K562 (cell line): ENCODE measurements at regions not wholly inside any gene's neighbourhood (a gene's known extent, or its start where the extent isn't known, plus 50 kb on each side); places are given as distances from the start of the nearest gene placed in this dataset.

Experiments
- CUX1 ChIP-seq: fragments of 200-800 bp; sonication (Bioruptor generic); IDR thresholded peaks from 2 replicates; pipeline ENCODE4 v1.6.1; 2016; ENCODE audit warnings: missing genetic modification characterization, missing compliant biosample characterization
- ESRRA ChIP-seq: fragments of 450-650 bp; IDR thresholded peaks from 2 replicates; pipeline ENCODE4 v1.6.1; 2014; ENCODE audit warnings: low read depth, mild to moderate bottlenecking, moderate library complexity, borderline replicate concordance
- FOSL1 ChIP-seq: fragments of 200-800 bp; sonication (Bioruptor generic); conservative IDR thresholded peaks from 2 replicates; pipeline ENCODE4 v1.6.1; 2016; ENCODE audit warnings: missing genetic modification characterization, missing compliant biosample characterization
- GTF2F1 ChIP-seq: IDR thresholded peaks from 2 replicates; pipeline ENCODE4 v1.6.1; 2011; ENCODE audit warnings: low read depth, low read length, improper control_type of control experiment
- JUNB ChIP-seq: fragments of 450-650 bp; formaldehyde crosslinking; conservative IDR thresholded peaks from 2 replicates; pipeline ENCODE4 v1.4.0; 2020; ENCODE audit warnings: mild to moderate bottlenecking
- NFXL1 ChIP-seq: fragments of 450-650 bp; formaldehyde crosslinking; IDR thresholded peaks from 2 replicates; pipeline ENCODE4 v1.4.0; 2021; ENCODE audit warnings: mild to moderate bottlenecking
- RBFOX2 ChIP-seq: fragments of 200-400 bp; formaldehyde crosslinking; IDR thresholded peaks from 2 replicates; pipeline ENCODE4 v1.6.1; 2017; ENCODE audit warnings: low read depth, mild to moderate bottlenecking, low read length, moderate library complexity
- RREB1 ChIP-seq: fragments of 250-450 bp; sonication (Bioruptor Pico); IDR thresholded peaks from 2 replicates; pipeline ENCODE4 v1.4.0; 2020
- SAFB ChIP-seq: fragments of 200-400 bp; formaldehyde crosslinking; IDR thresholded peaks from 2 replicates; pipeline ENCODE4 v1.6.1; 2017; ENCODE audit warnings: low read depth, low read length, borderline replicate concordance
- SMARCA5 ChIP-seq: fragments of 450-650 bp; IDR thresholded peaks from 2 replicates; pipeline ENCODE4 v1.6.1; 2016
- SRSF1 ChIP-seq: fragments of 200-400 bp; formaldehyde crosslinking; IDR thresholded peaks from 2 replicates; pipeline ENCODE4 v1.6.1; 2017; ENCODE audit warnings: mild to moderate bottlenecking, low read depth, low read length, moderate library complexity
- ZC3H8 ChIP-seq: fragments of 450-650 bp; IDR thresholded peaks from 2 replicates; pipeline ENCODE4 v1.6.1; 2017
- ZKSCAN3 ChIP-seq: fragments of 250-450 bp; sonication (Bioruptor Pico); IDR thresholded peaks from 2 replicates; pipeline ENCODE4 v1.4.0; 2020
- ZNF347 ChIP-seq: fragments of 450-650 bp; formaldehyde crosslinking; IDR thresholded peaks from 2 replicates; pipeline ENCODE4 v1.4.0; 2020; ENCODE audit warnings: low read depth, mild to moderate bottlenecking, moderate library complexity
- ZNF76 ChIP-seq: fragments of 250-450 bp; sonication (Bioruptor Pico); IDR thresholded peaks from 2 replicates; pipeline ENCODE4 v1.4.0; 2020; ENCODE audit warnings: mild to moderate bottlenecking, moderate library complexity, borderline replicate concordance
- ZNF780A ChIP-seq: fragments of 250-450 bp; sonication (Bioruptor Pico); IDR thresholded peaks from 2 replicates; pipeline ENCODE4 v1.5.0; 2021; ENCODE audit warnings: mild to moderate bottlenecking

- TF ChIP-seq CUX1 (CRISPR knock-in tag) (peak; percentile 86; the same call in 1 of the 2 replicates), SRSF1 (no peak), ZNF76 (CRISPR knock-in tag) (no peak), ZNF780A (CRISPR knock-in tag) (no peak), NFXL1 (no peak), RBFOX2 (no peak), SAFB (no peak), ESRRA (peak; percentile 86), GTF2F1 (no peak), ZC3H8 (no peak), JUNB (CRISPR knock-in tag) (no peak), RREB1 (CRISPR knock-in tag) (no peak), FOSL1 (tag) (peak; percentile 75), SMARCA5 (no peak; the same call in 1 of the 2 replicates), ZNF347 (CRISPR knock-in tag) (no peak), ZKSCAN3 (CRISPR knock-in tag) (no peak)
Observed at GRCh38 chr6:37103169-37104039, 66.5 kb upstream of the PIM1 start (continued).
